D721Med (cell line): ENCODE measurements at regions not wholly inside any gene's neighbourhood (a gene's known extent, or its start where the extent isn't known, plus 50 kb on each side); places are given as distances from the start of the nearest gene placed in this dataset.

Experiments
- DNase-seq: peaks from one replicate; pipeline ENCODE4 v3.0.0; 2011; ENCODE audit warnings: low spot score; ENCODE audit not compliant: insufficient read length
- FAIRE-seq: peaks from 2 replicates; lab custom pipeline; 2011; peaks lifted over from hg19 to GRCh38; lab: Jason Lieb, UNC
- CTCF ChIP-seq: IDR thresholded peaks from 2 replicates; pipeline ENCODE4 v1.5.1; 2012; ENCODE audit warnings: mild to moderate bottlenecking, control low read depth; ENCODE audit not compliant: insufficient read depth; ENCODE audit errors: missing control alignments

- FAIRE-seq = no peak
- no peak for DNase-seq
- no peak for TF ChIP-seq CTCF
These were observed 86.3 kb upstream of the TOM1L1 start for GRCh38 chr17:54814371-54814770.

GRCh38 chr17:54834086-54834485 is 66.6 kb upstream of the TOM1L1 start:
- no peak for TF ChIP-seq CTCF
- no peak for DNase-seq
- no peak for FAIRE-seq

GRCh38 chr17:54835015-54835414 is 65.6 kb upstream of the TOM1L1 start:
- FAIRE-seq (no peak), DNase-seq (no peak)
- TF ChIP-seq CTCF = no peak

- TF ChIP-seq CTCF = no peak
- FAIRE-seq = no peak
These were observed 63.8 kb upstream of the TOM1L1 start for GRCh38 chr17:54836723-54837462.

GRCh38 chr17:54838651-54839421 is 61.8 kb upstream of the TOM1L1 start:
- FAIRE-seq (no peak), DNase-seq (no peak)
- no peak for TF ChIP-seq CTCF

More at GRCh38 chr17:54836723-54837462, 63.8 kb upstream of the TOM1L1 start:
- no peak for DNase-seq

- no peak for FAIRE-seq
- DNase-seq = no peak
- TF ChIP-seq CTCF = no peak
These were observed 61.2 kb upstream of the TOM1L1 start for GRCh38 chr17:54839447-54839846.
